ENCODE measurements at regions not wholly inside any gene's neighbourhood (a gene's known extent, or its start where the extent isn't known, plus 50 kb on each side); places are given as distances from the start of the nearest gene placed in this dataset.

GRCh38 chr5:120396186-120396585 lies 67.9 kb upstream of the PRR16 start:
- no peak for TF ChIP-seq CTCF (IDR thresholded peaks at IDR 0.05)
- TF ChIP-seq POLR2A (IDR thresholded peaks at IDR 0.05) = no peak
